Stimulated activated CD8-positive, alpha-beta memory T cell treated with anti-CD3 and anti-CD28 coated beads, Interleukin-15, amount 100 ng/mL, for 48 hours (primary cell): ENCODE measurements at regions not wholly inside any gene's neighbourhood (a gene's known extent, or its start where the extent isn't known, plus 50 kb on each side); places are given as distances from the start of the nearest gene placed in this dataset.

Experiments used
- DNase-seq, 2 donors: peaks; one replicate each; pipeline ENCODE4 v3.0.0-alpha.2; 2020; ENCODE audit warnings: low read depth in 2 of 2

DNA sequence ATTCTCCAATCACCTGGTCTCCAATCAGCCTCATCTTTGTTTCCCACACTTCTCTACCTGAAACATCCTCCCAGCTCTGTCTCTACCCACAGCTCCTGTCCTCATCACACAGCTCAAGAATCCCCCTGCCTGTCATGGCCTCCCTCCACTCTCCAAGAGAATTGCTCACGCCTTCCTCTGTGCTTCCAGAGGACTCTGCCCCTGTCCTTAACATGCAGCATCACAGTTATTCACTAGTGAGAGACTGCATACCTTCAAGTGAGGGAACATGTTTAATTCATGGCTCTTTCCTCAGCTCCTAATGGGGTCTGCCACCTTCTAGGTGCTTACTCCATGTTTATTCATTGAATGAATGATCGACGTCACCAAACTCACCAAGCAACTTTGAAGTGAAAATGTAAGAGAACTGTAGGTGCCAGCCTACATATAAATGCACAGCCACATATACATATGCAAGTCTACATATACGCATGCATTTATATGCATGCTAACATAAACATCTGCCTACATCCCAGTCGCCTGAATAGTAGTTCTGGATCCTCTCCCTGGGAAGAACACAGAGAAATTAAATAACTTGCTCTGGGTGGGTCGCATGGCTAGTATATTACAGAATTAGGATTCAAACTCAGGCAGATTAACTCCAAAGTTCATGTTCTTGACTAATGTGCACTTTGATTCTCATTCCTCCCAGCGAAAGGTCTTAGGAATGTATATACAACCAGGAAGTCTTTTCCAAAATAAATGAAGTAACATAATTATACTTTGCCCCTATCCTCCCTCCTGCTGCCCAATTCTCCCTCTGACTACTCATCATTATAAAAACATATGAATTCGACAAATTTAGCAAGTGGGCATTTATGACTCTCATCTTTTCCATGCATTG, 295.6 kb downstream of the MAFB start:
- DNase-seq, result no peak

GRCh38 chr20:40390654-40391053, 298.4 kb downstream of the MAFB start:
- no peak for DNase-seq

DNA sequence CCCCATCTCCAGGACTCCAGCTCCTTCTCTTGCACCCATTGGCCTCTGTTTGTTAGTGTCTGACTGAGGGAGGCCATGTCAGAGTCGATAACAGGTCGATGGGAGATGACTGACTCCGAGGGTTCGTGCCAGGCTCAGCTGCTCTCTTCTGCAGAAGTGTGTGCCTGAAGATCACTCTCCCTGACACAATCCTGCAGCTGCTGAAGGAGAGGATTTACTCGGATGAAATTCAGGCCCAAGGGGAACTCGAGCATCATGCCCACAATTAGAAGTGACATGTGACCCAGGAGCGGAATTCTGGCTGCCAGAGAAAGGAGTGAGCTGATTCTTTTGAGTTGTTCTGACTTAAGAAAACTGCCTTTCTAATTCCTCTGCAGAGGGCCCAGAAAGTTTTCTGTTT, 318.2 kb downstream of the MAFB start:
- no peak for DNase-seq

- no peak for DNase-seq
These were observed 320.2 kb downstream of the MAFB start for GRCh38 chr20:40368876-40369275.

DNA sequence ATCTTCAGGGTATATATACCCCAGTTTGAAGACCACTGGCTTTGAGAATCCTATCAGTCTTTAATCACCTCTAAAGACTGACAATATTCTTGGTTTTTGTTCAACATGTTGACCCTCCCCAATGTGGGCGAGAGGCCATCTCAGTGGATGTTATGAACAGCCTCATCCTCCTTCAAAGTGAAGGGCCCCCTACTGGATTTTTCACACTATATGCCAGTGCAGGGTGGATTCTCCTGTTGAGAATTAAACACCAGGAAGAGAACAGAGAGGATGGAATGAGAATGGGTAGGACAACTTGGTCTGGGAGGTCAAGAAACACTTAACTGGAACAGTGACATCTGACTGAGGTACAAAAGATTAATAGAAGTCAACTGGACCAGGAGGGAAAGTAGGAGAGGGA, 327.1 kb downstream of the MAFB start:
- DNase-seq, result no peak

DNA sequence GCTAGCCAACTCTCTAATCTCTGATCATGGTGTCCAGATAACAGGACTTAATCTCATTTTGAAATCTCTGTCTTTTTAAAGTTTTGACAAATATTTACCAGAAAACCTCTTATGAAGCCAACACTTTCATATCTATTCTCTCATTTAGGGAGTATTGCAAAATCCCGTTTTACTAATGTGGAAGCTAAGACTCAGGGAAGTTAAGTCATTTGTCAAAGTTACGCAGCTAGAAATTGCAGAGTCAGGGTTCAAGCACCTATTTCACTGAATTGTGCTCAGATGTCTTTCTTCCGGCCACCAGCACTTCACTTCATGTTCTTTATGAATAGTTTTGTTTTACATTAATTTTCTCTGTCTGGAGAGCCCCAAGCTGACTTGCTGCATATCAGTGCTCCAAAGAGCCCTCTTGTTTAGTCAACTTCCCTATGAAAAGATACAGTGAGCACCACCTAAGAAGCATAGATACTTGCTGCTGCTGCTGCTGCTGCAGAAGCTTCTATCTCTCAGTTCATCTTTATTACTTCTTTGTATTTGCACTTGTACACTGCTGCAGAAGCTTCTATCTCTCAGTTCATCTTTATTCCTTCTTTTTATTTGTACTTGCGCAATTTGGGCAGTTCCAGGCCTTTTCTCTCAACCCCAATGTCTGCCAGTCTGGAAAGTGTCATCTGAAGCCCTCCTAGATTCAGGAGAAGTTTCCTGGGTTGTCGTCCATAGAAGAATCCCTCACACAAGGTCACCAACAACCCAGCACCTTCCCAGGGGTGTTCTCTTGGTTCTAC, 329.7 kb downstream of the MAFB start:
- no peak for DNase-seq

GRCh38 chr20:40354880-40355279, 334.2 kb downstream of the MAFB start:
- DNase-seq, result no peak

GRCh38 chr20:40343390-40343789, 345.6 kb downstream of the MAFB start:
- DNase-seq, result no peak

- DNase-seq, result no peak
These were observed 347.5 kb downstream of the MAFB start for GRCh38 chr20:40341561-40341960.

- no peak for DNase-seq
These were observed 349.2 kb downstream of the MAFB start for GRCh38 chr20:40339661-40340449.

- DNase-seq, result no peak
These were observed 352.5 kb downstream of the MAFB start for GRCh38 chr20:40336533-40336932.

- no peak for DNase-seq
These were observed 353.1 kb downstream of the MAFB start for GRCh38 chr20:40335901-40336351.

DNA sequence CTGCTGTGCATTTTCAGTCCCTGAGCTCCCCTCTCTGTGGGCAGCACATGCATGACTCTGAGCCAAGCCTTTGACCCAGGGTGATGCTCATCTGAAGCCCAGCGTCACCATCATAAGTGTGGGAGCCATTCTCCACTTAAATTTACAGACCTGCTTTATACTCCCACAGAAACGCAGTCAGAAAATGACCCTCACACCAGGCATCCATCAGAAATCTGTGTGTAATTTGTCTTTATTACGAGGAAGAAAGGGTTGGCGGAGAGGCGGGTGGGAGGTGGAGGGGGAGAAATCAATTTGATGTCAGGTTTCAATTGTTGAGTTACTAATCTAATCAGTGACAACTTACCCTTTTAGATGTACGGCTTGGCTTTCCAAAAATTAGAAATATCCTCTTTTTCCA, 353.6 kb downstream of the MAFB start:
- no peak for DNase-seq

- no peak for DNase-seq
These were observed 355.4 kb downstream of the MAFB start for GRCh38 chr20:40333591-40333990.

DNA sequence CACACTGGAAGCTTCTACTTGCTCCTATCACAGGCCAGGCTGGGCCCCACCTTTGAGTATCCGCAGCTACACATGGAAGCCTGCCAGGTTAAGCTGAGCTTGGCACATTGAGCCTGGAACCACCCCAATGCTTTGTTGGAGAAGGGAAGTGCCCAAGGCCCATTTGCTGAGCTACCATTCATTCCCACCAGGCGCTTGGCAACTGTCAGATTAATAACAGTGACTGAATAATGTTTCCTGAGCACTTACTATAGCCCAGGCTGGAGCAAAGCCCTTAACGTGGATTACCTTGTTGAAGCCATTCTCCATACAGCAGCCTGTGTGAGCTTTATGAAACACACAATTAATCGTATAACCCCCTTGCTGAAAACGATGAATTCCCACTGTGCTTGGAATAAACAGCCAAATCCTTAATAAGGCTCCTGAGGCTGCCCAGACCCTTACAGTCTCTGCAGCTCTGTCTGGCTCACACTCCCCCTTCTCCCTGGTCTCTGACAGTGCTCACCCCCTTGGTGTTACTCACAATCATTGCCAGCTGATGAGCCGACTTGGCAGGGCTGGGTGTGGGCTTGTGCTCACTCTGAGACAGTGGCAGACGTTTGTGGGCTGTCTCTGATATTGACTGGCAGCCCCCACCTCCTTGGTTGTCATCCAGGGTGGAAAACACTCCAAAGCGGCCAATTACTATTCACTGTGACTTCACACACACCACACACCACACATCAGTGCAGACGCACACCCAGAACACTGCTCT, 357.1 kb downstream of the MAFB start:
- DNase-seq, result no peak

DNA sequence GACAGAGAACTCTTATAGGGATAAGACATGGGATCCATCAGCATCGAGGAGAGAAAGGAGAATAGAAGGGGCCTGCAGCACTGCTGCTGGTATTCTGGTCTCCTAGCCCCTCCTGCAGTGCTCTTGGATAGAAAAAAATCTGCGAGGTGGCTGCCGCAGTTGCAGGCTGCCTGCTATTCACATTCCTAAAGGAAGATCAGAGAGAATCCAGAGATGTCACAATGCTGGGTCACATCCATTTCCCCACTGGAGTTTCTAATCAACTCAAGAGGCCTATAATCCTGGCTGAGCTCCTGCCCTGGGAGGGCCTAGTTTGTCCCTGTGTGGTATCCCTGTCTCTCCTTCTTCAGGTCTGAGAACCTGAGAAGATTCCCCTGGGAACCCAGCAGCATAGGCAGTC, 357.8 kb downstream of the MAFB start:
- no peak for DNase-seq

DNA sequence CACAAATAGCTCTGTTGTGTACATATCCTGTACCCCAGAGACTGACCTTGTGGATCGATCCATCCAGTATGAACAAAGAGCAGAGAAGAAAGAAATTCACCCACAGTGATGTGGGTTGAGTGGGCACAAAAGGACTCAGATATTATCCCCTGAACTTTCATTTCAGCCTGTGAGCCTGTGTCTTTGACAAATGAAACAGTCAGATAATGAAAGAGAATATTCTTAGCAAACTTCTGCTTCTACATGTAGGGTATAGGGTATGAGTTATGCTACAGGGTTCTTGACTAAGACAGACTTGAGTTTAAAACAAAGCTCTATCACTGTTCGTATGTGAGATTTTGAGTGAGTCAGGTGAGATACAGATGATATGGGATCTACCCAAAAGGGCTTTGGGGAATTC, 359.7 kb downstream of the MAFB start:
- no peak for DNase-seq

GRCh38 chr20:40326784-40327183, 362.3 kb downstream of the MAFB start:
- no peak for DNase-seq

GRCh38 chr20:40325006-40325568, 363.9 kb downstream of the MAFB start:
- no peak for DNase-seq

DNA sequence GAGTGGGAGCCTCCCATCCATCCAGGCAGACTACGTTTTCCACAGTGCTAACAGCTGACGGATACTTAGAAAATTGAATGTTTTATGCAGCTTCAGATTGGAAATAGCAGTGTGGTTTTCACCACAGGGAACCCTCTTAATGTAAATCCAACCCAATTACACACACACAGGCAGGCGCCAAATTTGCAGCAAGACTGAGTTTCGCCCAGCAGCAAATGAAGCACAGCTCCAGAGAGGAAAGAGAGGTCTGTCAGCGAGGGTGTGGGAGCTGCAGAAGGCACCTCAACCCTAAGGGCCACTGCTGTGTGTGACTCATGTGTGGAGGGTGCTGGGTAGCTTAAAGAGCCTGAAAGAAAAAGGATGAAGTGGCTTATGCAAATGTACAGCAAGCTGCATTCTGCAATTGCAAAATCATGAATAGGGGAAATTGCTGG, 365.7 kb downstream of the MAFB start:
- no peak for DNase-seq

- no peak for DNase-seq
These were observed 366.1 kb downstream of the MAFB start for GRCh38 chr20:40322941-40323340.
